GM21825 (cell line): ENCODE measurements at regions not wholly inside any gene's neighbourhood (a gene's known extent, or its start where the extent isn't known, plus 50 kb on each side); places are given as distances from the start of the nearest gene placed in this dataset.
"Not testable (repeated sequence)": the region's sequence is repeated elsewhere in the genome, so short reads cannot be mapped to it uniquely, and the experiment has no call there.

Source experiments
- ATAC-seq: cut with Tn5 transposase; IDR thresholded peaks from one replicate; pipeline ENCODE4 v1.9.1; 2021; ENCODE audit warnings: mild to moderate bottlenecking, moderate library complexity; ENCODE audit not compliant: unreplicated experiment

DNA sequence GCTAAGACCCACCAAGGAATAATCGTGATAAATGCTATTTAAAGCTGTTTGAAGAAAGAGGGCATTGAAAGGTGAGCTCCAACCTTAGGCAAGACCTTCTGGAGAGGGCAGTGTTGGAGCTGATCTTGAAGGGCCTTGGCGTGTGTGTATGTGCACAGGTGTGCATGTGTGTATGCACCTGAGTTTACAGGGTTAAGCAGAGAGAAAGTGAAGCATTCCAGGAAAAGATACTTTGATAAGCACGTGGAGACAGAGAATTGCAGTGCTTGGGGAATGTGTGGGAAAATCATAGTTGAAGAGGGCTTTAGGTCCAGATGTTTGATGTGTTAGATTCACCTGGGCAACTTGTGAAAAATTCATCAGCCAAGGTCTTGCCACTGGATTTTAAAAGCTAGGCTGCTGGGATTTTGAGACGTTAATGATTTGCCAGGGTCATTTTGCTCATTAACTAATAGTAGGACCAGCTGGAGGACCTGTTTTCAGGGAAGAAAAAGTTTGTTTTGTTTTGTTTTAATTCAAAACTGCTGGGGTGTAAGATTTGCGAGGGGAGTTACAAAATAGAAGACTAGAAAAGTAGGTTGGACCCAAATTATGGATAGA is 78.3 kb upstream of the ANKRD55 start:
- no peak for ATAC-seq

DNA sequence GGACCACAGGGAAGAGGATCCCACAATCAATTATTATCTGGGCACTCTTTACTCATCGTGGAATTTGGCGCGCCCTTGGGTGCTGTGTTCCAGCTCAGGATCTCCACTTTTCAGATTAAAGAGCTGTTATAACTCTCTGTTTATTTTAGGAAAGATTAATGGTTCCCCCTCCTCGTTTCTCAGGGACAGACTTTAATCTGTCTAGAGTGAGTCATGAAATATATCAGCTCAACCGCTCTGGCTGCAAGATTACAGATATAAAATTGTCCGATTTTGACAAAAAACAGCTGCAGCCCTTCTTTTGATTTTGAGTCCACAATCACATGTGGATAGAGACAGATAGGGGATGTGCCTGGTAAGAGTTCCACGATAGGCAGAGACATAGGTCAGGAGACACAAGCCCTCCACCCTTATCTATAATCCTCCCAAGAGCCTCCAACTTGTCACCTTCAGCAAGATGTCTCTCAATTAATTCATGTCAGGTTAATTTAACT is 77.6 kb upstream of the ANKRD55 start:
- no peak for ATAC-seq

DNA sequence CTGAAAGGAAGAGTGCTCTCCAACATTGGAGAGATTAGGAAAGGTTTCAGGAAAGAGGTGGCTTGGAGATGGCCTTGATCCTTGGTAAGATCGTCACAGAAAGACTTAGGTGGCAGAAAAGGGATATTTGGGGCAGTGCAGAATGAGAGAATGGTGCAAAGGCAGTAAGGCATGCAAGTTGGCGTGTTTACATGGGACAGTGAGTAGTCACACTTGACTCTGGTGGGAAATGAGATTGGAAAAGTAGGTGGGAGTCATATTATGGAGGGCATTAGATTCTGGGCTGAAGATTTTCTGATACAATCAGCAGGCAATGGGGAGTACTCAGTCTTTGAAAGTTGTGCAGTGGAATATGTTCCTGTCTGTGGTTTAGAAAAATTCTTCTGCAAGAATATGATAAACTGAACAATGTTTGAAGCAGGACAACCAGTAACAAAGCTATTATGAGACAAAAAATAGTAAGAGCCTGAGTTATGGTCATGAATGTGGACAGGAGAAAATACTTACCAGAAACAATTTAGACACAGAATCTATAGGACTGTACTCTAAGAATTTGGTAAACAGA is 76.2 kb upstream of the ANKRD55 start:
- ATAC-seq, result no peak

DNA sequence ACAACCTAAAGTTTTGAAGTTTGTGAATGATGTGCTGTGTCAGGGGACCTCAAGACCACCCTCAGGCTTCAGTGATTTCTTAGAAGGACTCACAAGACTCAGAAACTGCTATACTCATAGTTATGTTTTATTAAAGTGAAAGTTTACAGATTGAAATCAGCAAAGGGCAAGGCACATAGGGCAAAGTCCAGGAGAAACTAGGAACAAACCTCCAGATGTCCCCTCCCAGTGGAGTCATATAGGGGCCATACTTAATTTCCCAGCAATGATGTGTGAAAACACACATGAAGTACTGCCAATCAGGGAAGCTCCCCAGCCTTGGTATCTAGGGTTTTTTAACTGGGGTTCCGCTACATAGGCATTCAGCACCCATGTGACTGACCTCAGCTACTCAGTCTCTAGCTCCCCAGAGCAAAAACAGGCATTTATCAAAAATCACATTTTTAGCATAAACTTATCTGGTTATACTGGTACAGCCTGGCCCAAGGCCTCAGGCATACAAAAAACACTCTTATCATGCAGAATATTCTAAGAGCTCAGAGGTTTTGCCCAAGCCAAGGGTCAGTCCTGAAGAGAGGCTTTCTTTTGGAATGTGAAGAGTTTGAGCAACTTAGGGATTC is 74.7 kb upstream of the ANKRD55 start:
- ATAC-seq, result no peak

DNA sequence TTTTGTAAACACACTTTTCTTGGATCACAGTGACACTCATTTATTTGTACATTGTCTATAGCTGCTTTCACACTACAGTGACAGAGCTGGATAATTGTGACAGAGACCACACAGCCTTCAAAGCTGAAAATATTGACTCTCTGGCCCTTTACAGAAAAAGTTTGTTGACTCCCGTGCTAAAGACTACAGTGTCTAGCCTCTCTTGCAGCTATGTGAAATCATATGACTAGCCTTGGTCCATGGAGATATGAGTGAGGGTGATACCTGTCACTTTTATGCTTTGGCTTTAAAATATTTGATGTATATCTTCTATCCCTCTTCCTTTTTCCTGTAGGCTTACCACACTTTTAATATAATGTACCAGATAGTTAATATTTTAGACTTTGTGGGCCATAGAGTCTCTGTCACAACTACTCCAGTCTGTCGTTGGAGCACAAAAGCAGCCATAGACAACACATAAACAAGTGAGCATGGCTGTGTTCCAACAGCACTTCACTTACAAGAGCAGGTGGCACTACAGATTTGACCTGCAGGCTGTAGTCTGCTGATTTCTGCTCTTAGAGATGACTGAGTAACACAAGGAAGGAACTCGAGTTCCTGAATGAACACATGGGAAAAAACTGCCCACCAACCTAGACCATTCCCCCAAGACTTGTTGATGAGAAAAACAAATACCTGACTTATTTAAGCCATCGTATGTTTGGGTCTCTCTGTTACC is 73.5 kb upstream of the ANKRD55 start:
- no peak for ATAC-seq

DNA sequence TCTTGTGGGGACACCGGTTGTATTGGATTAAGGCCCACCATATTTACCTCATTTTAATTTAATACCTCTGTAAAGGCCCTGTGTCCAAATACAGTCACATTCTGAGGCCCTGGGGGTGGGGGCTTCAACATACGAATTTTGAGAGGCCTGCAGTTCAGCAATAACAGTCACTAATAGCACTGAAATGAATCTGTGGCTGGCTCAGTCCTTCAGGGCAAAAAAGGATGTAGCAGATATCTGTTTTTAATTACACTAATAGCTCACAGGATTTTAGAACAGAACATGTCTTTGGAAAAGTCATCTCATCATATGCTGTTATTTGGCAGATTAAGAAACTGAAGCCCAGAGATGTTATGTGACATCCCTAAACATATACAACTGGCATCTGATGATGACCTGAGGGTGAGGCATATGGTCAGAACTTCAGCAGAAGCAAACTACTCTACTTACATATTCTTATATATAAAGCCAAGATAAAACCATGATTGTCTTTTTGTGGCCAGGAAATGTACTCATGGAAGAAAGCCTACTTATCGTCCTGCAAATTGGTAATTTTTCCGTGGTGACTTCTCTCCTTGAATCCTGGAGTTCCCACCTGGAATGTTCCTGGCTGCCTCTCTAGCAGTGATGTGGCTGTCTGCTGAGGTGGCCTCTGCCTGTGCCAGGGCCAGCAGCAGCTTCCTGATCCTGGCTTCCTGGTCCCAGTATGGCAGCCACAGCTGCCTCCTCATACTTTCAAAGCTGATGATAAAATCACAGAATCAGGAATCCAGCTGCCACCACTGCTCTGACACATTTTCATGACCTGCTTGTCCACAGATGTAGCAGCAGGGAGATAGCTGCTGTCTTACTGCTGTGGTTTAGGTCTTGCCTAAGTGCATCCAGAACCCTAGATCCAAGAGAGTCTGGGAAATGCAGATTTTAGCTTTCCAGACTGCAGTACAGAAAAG is 72.1 kb upstream of the ANKRD55 start:
- ATAC-seq, result no peak

DNA sequence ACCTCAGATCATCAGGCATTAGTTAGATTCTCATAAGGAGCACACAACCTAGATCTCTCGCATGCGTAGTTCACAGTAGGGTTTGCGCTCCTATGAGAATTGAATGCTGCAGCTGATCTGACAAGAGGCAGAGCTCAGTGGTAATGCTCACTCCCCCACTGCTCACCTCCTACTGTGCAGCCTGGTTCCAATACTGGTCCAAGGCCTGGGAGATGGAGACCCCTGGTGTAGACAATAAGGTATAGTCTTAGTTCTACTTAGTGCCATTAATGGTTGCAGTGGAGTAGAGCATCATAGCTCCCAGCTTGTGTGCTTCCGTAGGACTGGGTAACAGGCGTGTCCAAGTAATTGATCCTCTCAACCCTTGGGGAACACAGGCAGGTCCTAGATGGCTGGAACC is 70.4 kb upstream of the ANKRD55 start:
- no peak for ATAC-seq

DNA sequence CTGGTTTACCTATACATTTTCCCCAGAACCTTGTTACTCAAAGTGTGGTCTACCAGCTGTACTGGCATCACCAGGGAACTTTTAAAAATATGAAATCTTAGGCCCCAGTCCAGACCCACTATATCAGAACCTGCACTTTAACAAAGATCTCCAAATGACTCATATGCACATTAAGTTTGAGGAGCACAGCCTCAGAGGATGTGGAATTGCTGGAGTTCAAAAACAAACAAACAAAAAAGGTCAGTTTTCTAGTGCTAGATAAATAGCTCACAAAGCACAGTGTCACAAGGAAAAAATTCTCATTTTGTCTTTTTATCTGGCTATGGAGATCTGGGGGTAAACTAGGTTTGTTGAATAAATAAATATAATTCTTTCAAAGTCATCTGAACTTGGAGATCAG is 68.9 kb upstream of the ANKRD55 start:
- ATAC-seq, result no peak

DNA sequence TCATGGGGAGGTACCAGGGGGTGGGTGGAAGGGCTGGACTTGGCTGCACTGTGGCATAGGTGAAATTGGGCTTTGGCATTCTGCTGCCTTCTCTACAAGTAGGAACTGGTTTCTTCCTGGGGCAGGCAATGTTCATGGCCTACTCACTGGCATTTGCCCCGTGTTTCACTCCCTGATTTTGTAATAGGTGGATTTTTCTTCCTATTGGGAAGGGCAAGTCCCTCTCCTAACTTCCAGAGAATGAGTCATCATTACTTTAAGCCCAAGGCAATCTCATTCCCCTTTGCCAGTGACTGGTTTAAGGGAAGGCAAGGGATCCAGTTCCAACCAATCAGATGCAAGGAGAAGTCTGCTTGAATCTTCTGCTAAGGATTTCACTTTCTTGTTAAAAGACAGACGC is 67.9 kb upstream of the ANKRD55 start:
- ATAC-seq, result no peak

DNA sequence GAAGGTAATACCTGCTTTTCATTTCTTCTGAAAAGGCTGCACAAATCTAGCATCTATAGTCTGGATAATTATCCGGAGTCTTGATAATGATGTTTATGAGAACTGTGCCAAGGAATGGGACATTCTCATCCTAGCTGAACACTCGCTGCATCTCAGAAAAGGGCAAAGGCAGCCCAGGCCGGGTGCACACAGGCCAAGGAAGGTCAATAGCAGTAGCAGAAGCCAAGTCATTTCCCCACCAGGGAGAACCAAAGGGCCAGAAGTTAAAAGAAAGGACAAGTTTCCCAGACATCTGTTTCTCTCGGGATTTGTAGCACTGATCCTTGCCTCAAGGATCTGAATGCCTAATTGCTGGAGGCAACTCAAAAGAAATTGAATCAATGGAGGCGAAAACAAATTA is 66.1 kb upstream of the ANKRD55 start:
- ATAC-seq, result no peak

DNA sequence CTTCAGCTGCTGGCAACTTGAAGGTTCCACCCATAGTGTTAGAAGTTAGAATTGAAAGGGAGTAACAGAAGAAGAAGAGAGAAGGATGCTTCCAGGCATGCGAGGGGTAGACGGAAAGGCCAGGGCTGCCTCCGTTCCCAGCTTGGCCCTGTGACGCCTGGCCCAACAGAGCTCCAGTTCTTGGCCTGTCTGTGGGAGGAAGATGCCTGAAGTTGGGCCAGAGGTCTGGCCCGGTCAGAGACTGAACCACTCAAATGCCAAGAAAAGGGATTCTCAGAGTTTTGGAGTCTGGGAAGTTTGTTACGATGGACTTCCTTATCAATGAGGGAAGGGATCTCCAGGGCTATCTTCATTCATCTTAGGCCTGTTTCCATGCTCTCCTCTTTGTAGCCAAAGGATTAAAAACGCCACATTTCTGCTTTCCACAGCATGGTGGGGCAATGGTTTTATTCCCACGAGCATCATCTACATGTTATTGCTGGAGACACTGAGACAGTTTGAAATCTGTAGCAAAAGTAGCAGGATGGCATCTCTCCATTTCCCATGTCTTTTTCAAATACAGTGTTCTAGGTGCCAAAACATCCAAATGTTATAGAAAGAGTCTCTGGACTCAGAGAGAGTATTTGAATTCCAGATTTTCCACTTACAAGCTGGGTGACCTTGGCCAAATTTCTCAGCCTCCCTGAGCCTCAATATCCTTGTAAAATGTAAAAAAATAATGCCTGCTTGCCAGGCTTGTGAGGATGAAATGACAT is 65.4 kb upstream of the ANKRD55 start:
- no peak for ATAC-seq

DNA sequence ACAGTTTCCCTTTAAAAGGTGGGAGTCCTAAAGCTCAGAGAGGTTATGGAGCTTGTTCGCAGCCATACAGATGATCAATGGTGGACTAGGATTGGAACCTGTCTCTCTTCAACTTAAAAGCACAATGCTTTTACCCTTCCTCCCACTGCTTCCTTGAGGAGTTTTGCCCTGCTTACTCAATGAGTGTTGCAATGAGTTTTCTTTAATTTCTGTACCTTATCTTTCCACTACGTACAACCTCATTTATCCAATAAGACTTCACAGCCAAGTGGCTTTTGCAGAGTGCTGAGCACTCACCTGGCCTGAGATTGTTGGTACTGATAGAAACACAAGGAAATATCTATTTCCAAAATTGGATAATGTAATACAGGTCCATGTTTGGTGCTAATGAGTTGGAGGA is 64.7 kb upstream of the ANKRD55 start:
- no peak for ATAC-seq

DNA sequence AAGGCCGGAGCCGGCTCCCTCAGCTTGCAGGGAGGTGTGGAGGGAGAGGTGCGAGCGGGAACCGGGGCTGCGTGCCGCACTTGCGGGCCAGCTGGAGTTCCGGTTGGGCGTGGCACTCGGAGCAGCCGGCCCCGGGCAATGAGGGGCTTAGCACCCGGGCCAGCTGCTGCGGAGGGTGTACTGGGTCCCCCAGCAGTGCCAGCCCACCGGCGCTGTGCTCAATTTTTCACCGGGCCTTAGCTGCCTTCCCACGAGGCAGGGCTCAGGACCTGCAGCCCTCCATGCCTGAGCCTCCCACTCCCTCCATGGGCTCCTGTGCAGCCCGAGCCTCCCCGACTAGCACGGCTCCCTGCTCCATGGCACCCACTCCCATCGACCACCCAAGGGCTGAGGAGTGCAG is 62.2 kb upstream of the ANKRD55 start:
- ATAC-seq, result not testable (repeated sequence)

DNA sequence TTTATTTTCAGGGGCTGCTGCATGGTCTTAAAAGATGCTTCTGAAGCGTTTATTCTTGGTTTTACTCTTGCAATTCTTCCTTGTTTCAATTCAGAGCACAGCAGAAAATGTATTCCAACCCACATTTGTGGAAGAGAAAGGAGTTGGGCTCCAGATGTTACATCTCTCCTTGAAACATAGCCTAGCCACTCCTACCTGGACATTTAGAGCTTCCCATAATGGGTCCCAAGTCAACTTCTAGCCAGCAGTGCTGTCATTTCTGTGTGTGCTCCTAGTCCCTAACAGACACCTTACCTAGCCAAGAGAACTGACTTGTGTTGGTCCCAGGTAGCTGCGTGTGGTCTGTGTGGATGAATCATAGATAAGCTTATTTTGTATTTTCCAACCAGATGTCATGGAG is 61.2 kb upstream of the ANKRD55 start:
- no peak for ATAC-seq

DNA sequence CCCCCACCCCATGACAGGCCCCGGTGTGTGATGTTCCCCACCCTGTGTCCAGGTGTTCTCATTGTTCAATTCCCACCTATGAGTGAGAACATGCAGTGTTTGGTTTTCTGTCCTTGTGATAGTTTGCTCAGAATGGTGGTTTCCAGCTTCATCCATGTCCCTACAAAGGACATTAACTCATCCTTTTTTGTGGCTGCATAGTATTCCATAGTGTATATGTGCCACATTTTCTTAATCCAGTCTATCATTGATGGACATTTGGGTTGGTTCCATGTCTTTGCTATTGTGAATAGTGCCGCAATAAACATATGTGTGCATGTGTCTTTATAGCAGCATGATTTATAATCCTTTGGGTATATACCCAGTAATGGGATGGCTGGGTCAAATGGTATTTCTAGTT is 59.7 kb upstream of the ANKRD55 start:
- not testable (repeated sequence) for ATAC-seq

DNA sequence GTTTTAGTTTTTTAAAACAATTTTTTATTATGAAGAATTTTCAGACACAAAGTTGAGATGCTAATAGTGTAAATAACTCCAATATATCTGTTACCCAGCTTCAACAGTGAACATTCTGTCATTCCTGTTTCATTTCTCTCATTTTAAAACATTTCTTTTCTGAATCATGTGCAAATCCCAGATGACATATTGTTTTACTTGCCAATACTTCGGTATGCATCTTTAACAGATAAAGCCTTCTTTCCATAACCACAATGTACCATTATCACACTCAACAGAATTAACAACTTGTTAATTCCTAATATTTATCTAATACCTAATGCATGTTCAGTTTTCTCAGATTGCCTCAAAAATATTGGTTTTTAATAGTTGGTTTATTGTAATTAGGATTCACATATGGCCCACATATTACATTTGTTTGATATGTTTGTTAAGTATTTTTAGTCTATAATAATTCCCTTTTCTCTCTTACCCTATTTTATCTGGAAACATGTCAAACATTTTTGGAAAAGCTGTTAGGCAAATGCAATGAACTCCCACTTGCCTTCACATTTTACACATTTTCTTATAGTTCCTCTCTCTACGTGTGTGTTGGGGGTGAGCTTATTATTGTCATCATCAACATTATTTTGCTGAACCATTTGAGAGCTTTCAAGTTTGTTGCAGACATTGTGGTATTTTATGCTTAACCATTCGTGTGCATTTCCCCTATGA is 58.7 kb upstream of the ANKRD55 start:
- no peak for ATAC-seq

DNA sequence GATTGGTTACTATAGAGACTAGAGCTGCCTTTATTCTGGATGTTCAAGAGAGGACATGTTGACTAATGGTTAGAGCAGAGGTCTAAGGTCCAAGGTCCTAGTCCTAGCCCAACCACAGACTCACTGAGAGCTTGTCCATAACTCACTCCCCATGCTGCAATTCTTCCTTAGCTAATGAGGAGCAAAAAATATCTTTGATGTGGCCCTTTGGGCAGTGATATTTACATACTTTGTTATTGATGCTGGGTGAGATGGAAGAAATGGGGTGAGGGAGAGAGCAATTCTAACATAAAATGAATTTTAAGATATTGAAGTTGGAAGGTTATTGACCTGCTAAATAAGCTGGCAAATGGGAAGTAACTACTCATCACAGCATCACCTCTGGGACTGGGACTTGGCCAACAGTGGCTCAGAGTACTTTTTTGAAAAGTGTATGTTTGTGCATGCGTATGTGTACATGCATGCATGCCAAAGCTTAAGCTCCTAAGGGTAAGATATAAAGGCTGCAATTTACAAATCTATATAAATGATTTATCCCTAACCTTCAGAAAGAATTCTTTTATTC is 58.0 kb upstream of the ANKRD55 start:
- ATAC-seq, result no peak

DNA sequence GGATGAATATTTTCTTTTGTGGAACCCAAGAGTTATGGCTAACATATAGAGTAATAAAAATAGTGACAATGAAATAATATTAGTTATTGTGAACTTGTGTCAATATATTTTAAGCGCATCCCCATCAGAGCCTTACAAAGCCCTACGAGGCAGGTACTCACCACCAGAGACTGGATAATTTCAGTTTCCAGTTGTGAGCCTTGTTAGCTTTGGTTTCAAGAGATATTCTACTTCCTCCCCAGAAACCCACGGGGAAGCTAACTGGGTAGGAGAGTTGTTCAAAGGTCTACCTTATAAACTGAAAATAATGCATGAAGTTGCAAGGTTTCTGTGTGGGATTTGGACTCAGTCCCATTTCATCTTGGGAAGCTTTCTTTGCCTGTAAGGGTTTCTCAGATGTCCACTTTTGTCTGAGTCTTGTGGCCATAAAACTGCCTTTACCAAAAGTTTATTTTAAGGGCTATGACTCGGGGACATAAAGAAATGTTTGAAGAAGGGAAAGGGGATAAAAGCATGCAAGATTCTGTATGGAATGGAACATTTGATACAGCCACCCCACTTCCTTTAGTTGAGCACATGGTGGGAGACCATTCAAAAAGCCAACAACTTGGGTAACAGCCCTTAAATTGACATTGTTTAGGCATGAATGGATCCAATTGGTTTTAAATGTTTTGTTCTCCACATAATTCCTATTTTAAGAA is 57.4 kb upstream of the ANKRD55 start:
- no peak for ATAC-seq

DNA sequence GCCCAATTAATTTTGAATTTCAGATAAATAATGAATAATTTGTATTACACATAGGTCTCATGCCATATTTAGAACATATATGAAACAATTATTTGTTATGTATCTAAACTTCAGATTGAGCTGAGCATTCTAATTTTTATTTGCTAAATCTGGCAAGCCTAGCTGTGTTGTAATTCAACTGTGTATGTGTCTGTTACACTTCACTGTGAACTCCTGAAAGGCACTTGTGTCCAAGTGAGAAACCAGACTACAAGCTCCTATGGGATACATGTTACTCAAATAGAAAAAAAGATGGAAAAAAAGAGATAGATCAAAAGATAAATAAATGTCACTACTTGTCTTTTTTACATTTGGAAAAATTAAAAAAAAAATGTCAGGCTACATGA is 56.5 kb upstream of the ANKRD55 start:
- ATAC-seq, result no peak
